CD4-positive, alpha-beta T cell treated with Interleukin-4 for 1 hour (primary cell): ENCODE measurements at regions not wholly inside any gene's neighbourhood (a gene's known extent, or its start where the extent isn't known, plus 50 kb on each side); places are given as distances from the start of the nearest gene placed in this dataset.

Experiments
- DNase-seq, 2 donors: peaks; one replicate each; pipeline ENCODE4 v3.0.0-alpha.2; 2020 to 2022

GRCh38 chr2:195606179-195606578, 50.8 kb upstream of the SLC39A10 start:
- DNase-seq, result no peak

DNA sequence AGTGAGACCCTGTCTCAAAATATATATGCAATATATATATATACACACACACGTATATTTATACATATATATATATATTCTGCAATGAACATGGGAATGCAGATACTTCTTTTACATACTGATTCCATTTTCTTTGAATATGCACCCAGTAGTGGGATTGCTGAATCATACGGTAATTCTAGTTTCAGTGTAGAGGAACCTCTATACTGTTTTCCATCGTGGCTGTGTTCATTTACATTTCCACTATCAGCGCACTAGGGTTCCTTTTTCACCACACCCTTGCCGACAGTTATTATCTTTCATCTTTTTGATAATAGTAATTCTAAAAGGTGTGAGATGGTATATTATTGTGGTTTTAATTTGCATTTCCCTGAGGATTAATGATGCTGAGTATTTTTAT, 52.3 kb upstream of the SLC39A10 start:
- DNase-seq, result no peak

DNA sequence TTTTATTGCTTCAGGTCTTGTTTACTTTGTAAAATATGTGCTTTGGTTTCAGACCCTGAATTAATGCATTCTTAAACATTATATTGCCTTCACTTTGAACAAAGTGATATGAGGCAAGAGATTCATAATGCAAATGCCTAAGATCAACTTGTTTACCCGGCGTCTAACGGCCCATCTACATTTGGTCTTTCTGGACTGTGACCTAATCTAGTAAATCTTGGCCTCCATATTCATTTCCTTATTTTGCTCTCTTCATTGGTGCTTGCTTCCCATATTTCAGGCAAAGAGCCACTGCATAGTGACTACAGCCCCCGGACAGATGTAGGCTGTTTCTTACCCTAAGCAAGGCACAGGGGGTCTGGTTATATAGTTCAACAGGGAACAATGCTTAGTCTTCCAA, 53.0 kb upstream of the SLC39A10 start:
- no peak for DNase-seq

DNA sequence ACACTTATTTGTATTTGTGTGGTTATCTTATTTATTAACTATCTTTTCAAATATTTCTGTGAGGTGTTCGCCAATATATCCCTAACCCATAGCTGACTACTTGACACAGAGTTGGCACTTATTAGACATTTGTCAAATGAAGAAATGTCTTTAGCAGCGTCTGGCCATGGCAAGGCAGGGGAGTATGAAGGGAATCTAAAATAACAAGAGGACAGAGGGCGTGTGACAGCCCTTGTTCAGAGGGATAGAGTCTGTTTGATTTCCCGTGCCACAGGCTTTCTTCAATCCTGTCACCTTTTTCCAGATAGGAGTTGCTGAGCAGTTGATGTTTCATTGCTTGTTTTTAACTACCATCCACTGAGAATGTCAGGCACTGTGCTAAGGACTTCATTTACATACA, 53.6 kb upstream of the SLC39A10 start:
- DNase-seq, result no peak

- no peak for DNase-seq
Measured at GRCh38 chr2:195602687-195603086, 54.3 kb upstream of the SLC39A10 start.

DNA sequence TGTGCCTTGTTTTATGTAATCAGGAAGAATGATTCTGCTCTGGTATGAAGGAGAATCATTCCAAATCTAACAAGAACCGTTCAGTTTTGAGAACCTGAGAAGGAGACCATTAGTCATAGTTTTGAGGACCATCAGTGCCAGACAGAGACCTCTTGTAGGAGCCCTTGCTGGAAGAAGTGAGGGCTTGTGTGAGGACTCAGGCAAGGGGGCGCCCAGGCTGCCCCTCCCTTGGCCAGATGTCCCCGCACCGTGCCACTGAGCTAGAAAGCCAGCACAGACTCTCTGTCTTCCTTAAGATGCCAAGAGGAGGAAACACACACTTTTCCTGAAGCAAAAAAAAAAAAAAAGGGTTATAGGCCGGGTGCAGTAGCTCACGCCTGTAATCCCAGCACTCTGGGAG, 55.7 kb upstream of the SLC39A10 start:
- DNase-seq, result no peak

- no peak for DNase-seq
Measured at GRCh38 chr2:195600778-195601177, 56.2 kb upstream of the SLC39A10 start.

GRCh38 chr2:195596840-195597239, 60.2 kb upstream of the SLC39A10 start:
- DNase-seq, result no peak

DNA sequence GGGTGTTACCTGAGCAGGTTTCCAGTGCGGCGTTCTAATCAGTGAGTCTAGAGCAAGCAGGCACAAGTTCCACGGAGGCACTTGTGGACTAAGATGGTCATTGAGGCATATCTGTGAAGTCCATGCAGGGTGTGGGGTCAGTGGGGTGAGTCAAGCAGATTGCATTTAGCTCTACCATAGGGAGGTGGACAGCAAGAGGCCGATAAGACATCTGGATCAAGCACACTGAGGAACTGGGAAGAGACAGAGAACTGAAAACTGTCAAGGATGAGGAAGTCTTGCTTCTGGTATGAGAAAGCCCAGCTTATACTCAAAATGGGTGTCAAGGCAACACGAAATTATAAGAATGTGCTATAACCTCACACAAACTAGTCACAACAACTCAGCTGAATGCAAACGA, 61.2 kb upstream of the SLC39A10 start:
- no peak for DNase-seq

- DNase-seq, result no peak
Measured at GRCh38 chr2:195594919-195595694, 61.9 kb upstream of the SLC39A10 start.

- DNase-seq, result no peak
Measured at GRCh38 chr2:195594248-195594647, 62.8 kb upstream of the SLC39A10 start.

DNA sequence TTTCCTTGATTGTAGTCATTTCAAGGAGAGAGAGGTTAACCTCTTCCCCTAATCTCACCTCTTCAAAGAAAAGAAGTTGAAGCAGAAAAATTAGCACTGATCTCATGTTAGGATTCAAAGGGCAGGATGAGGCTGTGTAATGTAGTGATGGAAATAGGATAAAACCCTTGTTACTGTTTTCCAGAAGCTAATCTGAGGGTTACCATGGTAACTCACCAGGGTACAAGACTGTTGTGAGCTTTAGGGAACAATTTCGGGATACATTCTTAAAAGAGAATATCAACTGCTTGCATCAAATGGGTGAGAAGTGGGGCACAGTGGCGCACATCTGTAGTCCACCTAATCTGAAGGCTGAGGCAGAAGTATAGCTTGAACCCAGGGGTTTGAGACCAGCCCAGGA, 64.9 kb upstream of the SLC39A10 start:
- no peak for DNase-seq

- no peak for DNase-seq
Measured at GRCh38 chr2:195590861-195591205, 66.2 kb upstream of the SLC39A10 start.

DNA sequence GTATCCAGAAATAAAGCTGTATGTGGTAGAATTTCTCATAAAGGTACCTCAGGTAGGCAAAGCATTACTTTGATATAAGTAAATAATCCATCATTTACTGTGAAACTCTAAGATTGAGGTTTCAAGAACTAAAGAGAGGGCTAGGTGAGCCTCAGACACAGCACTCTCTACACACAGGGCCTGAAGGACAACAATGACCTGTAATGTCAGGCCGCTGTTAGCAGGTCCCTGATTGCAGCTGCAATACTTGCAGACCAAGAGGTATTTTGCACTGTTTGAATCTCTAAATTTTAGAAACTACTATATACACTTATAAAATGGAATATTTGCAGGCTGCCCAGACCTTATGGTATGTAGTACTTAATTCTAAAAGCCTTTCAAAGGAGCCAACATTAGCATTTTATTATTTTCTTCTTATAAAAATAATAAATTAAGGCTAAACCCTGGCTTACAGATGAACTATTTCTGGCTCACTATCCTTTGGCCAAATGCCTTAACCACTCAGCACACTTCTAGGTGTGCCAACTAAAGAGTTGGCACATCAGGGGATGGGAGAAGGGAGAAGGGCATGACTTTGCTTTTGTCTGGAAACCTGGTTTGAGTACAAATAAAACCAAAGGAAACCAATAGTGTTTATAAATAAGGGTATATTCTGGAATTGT, 66.7 kb upstream of the SLC39A10 start:
- no peak for DNase-seq

GRCh38 chr2:195587966-195588365, 69.1 kb upstream of the SLC39A10 start:
- no peak for DNase-seq

DNA sequence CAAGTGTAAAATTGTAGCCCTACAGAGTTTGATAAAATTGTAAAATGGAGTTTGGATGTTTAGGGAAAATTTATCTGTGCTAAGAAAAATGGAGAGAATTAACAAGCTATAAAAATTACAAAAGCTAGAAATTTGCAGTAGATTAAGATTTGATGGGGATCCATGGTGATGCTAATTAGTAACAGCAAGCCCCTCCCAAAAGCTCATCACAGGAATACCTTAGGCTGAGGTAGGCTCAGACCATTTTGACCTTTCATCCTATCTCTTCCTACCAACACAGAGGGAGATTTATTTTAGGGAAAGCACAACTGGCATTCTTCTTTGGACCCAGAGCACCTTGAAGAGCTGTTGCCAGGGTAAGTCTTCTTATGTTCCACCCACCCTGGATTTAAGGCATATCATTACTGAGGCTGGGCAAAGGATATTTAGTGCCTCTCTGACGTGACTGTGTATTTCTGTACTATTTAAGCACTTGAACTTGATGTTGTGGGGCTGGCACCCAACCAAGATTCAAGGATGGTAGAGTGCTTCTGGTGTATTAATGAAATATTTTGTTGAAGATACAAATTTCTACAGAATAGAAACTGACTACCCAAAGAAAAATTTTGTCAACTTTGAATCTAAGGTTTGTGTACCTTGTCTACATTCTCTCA, 70.8 kb upstream of the SLC39A10 start:
- DNase-seq, result no peak

DNA sequence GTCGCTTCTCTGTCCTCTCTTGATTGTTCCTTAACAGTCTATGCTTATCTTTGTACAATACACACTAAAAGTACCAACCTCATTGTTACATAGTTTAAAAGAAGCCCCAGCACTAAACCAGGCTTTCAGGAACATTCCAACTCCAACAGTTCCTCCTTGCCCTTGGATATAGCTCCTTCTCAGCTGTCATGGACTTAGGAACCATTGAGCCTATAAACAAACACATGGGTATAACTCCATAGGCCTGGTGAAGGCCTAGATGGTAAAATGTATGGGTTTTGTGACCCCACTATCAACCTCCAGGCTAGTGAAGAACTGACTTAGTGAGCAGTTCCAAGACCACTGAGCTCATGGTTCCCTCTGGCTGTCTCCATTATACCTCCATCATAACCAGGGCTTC, 74.8 kb upstream of the SLC39A10 start:
- DNase-seq, result no peak

DNA sequence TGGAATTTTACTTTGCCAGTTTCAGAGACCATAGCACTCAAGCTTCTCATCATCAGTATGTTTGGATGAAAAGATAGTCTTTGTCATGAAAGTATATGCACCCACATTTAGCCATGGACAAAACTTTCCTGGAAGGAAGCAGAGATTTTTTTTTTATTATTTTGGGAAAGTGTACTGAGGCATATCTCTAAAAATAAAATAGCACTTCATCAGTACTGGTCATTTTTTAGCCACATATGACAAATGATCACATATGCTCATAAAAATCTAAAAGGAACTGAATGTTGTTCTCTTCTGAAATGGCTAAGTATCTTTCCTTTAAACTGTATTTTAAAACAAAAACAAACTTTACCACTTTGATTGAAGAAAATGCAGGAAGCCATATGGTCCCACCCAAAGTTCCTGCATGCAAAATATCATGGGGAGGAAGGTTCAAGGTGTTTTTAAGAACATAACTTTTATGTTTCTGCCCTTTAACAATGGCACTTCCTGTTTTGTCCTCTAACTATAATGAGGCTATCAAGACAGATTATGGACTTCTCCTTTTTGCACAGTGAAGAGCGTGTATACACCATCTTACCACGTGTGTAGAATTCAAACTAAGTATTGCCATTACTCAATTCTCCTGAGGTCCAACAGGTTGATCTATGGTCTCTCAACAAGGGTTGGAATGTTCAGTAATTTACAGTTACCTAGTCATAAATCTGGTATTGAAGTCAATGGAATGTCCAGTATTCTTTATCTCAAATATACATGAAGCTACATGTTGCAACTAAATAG, 77.1 kb upstream of the SLC39A10 start:
- no peak for DNase-seq

- peak; percentile 42 to 71 for DNase-seq
Measured at GRCh38 chr2:195575879-195576401, 81.1 kb upstream of the SLC39A10 start.

GRCh38 chr2:195575016-195575415, 82.0 kb upstream of the SLC39A10 start:
- no peak for DNase-seq

- no peak for DNase-seq
Measured at GRCh38 chr2:195574312-195574711, 82.7 kb upstream of the SLC39A10 start.

GRCh38 chr2:195572895-195573683, 83.9 kb upstream of the SLC39A10 start:
- DNase-seq, result no peak
